ENCODE measurements at regions not wholly inside any gene's neighbourhood (a gene's known extent, or its start where the extent isn't known, plus 50 kb on each side); places are given as distances from the start of the nearest gene placed in this dataset.

GRCh38 chr2:239788576-239789098 is 236.5 kb downstream of the NDUFA10 start:
- Histone ChIP-seq H3K27me3 (no peaks in the 10 kb centered on the region), H3K4me1 (no peaks in the 10 kb centered on the region), H3K9me3 (no peaks in the 10 kb centered on the region), H3K36me3 (replicated peaks in 1 of 2; ENCODE audit: insufficient read depth in 1 of 2, low read depth in 2 of 2) (no peaks in the 10 kb centered on the region), H3K27ac (no peak overlapping the region), H3K4me3 (no peak overlapping the region)
- ATAC-seq: no peak
- TF ChIP-seq POLR2A (IDR thresholded peaks at IDR 0.05) (no peak), CTCF (IDR thresholded peaks at IDR 0.05) (no peak)
- intact Hi-C loops (cut with DNase I): no loop called here
- DNase-seq: no peak
- WGBS, 2 donors: 73 to 76% methylated on average over 6 of the region's 6 CpGs

- H3K4me3 ChIP-seq: no peak overlapping the region
- DNase-seq (no peak), ATAC-seq (no peak)
- 59 to 62% methylated on average over 6 of the region's 6 CpGs for WGBS, 2 donors
- intact Hi-C loops (cut with DNase I): no loop called here
- no peaks in the 10 kb centered on the region for H3K36me3 ChIP-seq (replicated peaks in 1 of 2; ENCODE audit: insufficient read depth in 1 of 2, low read depth in 2 of 2)
- no peaks in the 10 kb centered on the region for H3K4me1 ChIP-seq
- no peaks in the 10 kb centered on the region for H3K9me3 ChIP-seq
- no peaks in the 10 kb centered on the region for H3K27me3 ChIP-seq
- no peak overlapping the region for H3K27ac ChIP-seq
- TF ChIP-seq CTCF (IDR thresholded peaks at IDR 0.05): no peak
- TF ChIP-seq POLR2A (IDR thresholded peaks at IDR 0.05): no peak
These were observed 237.5 kb downstream of the NDUFA10 start for GRCh38 chr2:239787538-239788050.

DNA sequence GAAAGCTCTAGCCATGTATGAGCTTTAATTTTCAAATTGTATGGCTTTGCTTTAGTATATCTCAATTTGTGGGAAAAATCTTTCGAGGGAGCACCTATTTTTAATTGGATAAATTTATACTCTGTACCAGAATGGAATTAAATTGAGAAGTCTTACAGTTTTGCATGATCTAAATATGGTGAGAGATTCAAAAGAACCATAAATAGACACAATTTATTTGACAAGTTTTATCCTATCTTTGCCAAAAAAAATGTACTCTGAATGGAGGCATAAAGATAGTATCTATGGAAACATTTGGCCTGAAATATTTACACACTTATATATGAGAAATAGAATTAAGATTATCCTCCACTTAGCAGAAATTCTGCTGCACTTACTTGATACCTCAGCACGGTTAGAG is 238.4 kb downstream of the NDUFA10 start:
- ATAC-seq (no peak), DNase-seq (no peak)
- Histone ChIP-seq H3K9me3 (no peaks in the 10 kb centered on the region), H3K27ac (no peak overlapping the region), H3K36me3 (replicated peaks in 1 of 2; ENCODE audit: insufficient read depth in 1 of 2, low read depth in 2 of 2) (no peaks in the 10 kb centered on the region), H3K4me3 (no peak overlapping the region), H3K27me3 (no peaks in the 10 kb centered on the region), H3K4me1 (no peaks in the 10 kb centered on the region)
- TF ChIP-seq POLR2A (IDR thresholded peaks at IDR 0.05): no peak
- no peak for TF ChIP-seq CTCF (IDR thresholded peaks at IDR 0.05)
- WGBS, 2 donors: 60 to 63% methylated on average over 2 of the region's 2 CpGs
- intact Hi-C loops (cut with DNase I): no loop called here

- Histone ChIP-seq H3K27ac (no peak overlapping the region), H3K27me3 (no peaks in the 10 kb centered on the region), H3K4me3 (no peak overlapping the region), H3K4me1 (no peaks in the 10 kb centered on the region), H3K36me3 (replicated peaks in 1 of 2; ENCODE audit: insufficient read depth in 1 of 2, low read depth in 2 of 2) (no peaks in the 10 kb centered on the region), H3K9me3 (no peaks in the 10 kb centered on the region)
- ATAC-seq (no peak), DNase-seq (no peak)
- 69 to 72% methylated on average over 5 of the region's 5 CpGs for WGBS, 2 donors
- TF ChIP-seq CTCF (IDR thresholded peaks at IDR 0.05) (no peak), POLR2A (IDR thresholded peaks at IDR 0.05) (no peak)
- intact Hi-C loops (cut with DNase I): no loop called here
These were observed 243.7 kb downstream of the NDUFA10 start for GRCh38 chr2:239781454-239781853.
